ENCODE measurements at regions not wholly inside any gene's neighbourhood (a gene's known extent, or its start where the extent isn't known, plus 50 kb on each side); places are given as distances from the start of the nearest gene placed in this dataset.

- TF ChIP-seq CTCF (IDR thresholded peaks at IDR 0.05; ENCODE audit: low read depth, low read length), result no peak
- H3K4me3 ChIP-seq (ENCODE audit: low read depth, low read length), result no peak overlapping the region
Observed at GRCh38 chr13:30359991-30360390, 52.6 kb upstream of the KATNAL1 start.

- TF ChIP-seq CTCF (IDR thresholded peaks at IDR 0.05; ENCODE audit: low read depth, low read length), result no peak
- no peak overlapping the region for H3K4me3 ChIP-seq (ENCODE audit: low read depth, low read length)
Observed at GRCh38 chr13:30360586-30360985, 53.2 kb upstream of the KATNAL1 start.

GRCh38 chr13:30362005-30362788 lies 54.8 kb upstream of the KATNAL1 start:
- no peak overlapping the region for H3K4me3 ChIP-seq (ENCODE audit: low read depth, low read length)
- TF ChIP-seq CTCF (IDR thresholded peaks at IDR 0.05; ENCODE audit: low read depth, low read length), result no peak

GRCh38 chr13:30362869-30363268 lies 55.5 kb upstream of the KATNAL1 start:
- TF ChIP-seq CTCF (IDR thresholded peaks at IDR 0.05; ENCODE audit: low read depth, low read length), result no peak
- no peak overlapping the region for H3K4me3 ChIP-seq (ENCODE audit: low read depth, low read length)

- no peak for TF ChIP-seq CTCF (IDR thresholded peaks at IDR 0.05; ENCODE audit: low read depth, low read length)
Observed at GRCh38 chr13:30363725-30364124, 56.4 kb upstream of the KATNAL1 start.

GRCh38 chr13:30364133-30364532 lies 56.8 kb upstream of the KATNAL1 start:
- no peak overlapping the region for H3K4me3 ChIP-seq (ENCODE audit: low read depth, low read length)
- no peak for TF ChIP-seq CTCF (IDR thresholded peaks at IDR 0.05; ENCODE audit: low read depth, low read length)

More at GRCh38 chr13:30363725-30364124, 56.4 kb upstream of the KATNAL1 start:
- H3K4me3 ChIP-seq (ENCODE audit: low read depth, low read length), result no peak overlapping the region

GRCh38 chr13:30364876-30365275 lies 57.4 kb upstream of the UBE2L5 start:
- TF ChIP-seq CTCF (IDR thresholded peaks at IDR 0.05; ENCODE audit: low read depth, low read length), result no peak
- H3K4me3 ChIP-seq (ENCODE audit: low read depth, low read length), result 0 out of 2 replicates have a peak overlapping the region, but pooled peaks have one; percentile 3

Measured in WI38 (cell line).